NT2/D1 (cell line): ENCODE measurements at regions not wholly inside any gene's neighbourhood (a gene's known extent, or its start where the extent isn't known, plus 50 kb on each side); places are given as distances from the start of the nearest gene placed in this dataset.

Source experiments
- DNase-seq: peaks from one replicate; pipeline ENCODE4 v3.0.0-alpha.2; 2011; ENCODE audit warnings: low read depth, low spot score
- H3K27me3 ChIP-seq: 2 replicates; pipeline ENCODE4 v1.6.0; 2011; ENCODE audit warnings: mild to moderate bottlenecking; ENCODE audit not compliant: insufficient read length, insufficient read depth
- H3K36me3 ChIP-seq: 2 replicates; pipeline ENCODE4 v1.6.1; 2011; ENCODE audit warnings: mild to moderate bottlenecking, low read length, mixed read lengths; ENCODE audit not compliant: insufficient read depth, insufficient read length
- H3K4me1 ChIP-seq: 2 replicates; pipeline ENCODE4 v1.5.1; 2011; ENCODE audit not compliant: insufficient read depth, insufficient read length
- H3K4me3 ChIP-seq: 2 replicates; pipeline ENCODE4 v1.5.1; 2011; ENCODE audit warnings: low read depth; ENCODE audit not compliant: insufficient read length
- H3K9ac ChIP-seq: 2 replicates; pipeline ENCODE4 v1.6.0; 2011; ENCODE audit warnings: low read depth; ENCODE audit not compliant: insufficient read length
- H3K9me3 ChIP-seq: 2 replicates; pipeline ENCODE4 v1.5.1; 2011; ENCODE audit warnings: mild to moderate bottlenecking, low read length; ENCODE audit not compliant: insufficient read depth
- SUZ12 ChIP-seq: IDR thresholded peaks from 2 replicates; pipeline ENCODE4 v1.6.1; 2011; ENCODE audit not compliant: insufficient read length, insufficient read depth; ENCODE audit errors: extremely low read depth
- YY1 ChIP-seq: IDR thresholded peaks from 2 replicates; pipeline ENCODE4 v1.6.1; 2011; ENCODE audit not compliant: insufficient read length, insufficient read depth
- ZNF274 ChIP-seq: IDR thresholded peaks from 2 replicates; pipeline ENCODE4 v1.6.1; 2011; ENCODE audit warnings: mild to moderate bottlenecking, low read depth, low read length

GRCh38 chr18:60007661-60008060 is 107.9 kb downstream of the PMAIP1 start:
- H3K36me3 ChIP-seq: no peaks in the 10 kb centered on the region
- H3K9me3 ChIP-seq: no peaks in the 10 kb centered on the region

GRCh38 chr18:60003610-60004185 is 103.9 kb downstream of the PMAIP1 start:
- no peak overlapping the region for H3K4me3 ChIP-seq
- no peaks in the 10 kb centered on the region for H3K27me3 ChIP-seq
- H3K9me3 ChIP-seq: no peaks in the 10 kb centered on the region
- DNase-seq: no peak
- no peaks in the 10 kb centered on the region for H3K36me3 ChIP-seq
- no peak overlapping the region for H3K9ac ChIP-seq
- H3K4me1 ChIP-seq: no peaks in the 10 kb centered on the region
- TF ChIP-seq SUZ12 (no peak), YY1 (no peak), ZNF274 (no peak)

More at GRCh38 chr18:60007661-60008060, 107.9 kb downstream of the PMAIP1 start:
- DNase-seq: no peak
- TF ChIP-seq ZNF274: no peak
- TF ChIP-seq YY1: no peak
- TF ChIP-seq SUZ12: no peak
- H3K4me1 ChIP-seq: no peaks in the 10 kb centered on the region
- H3K4me3 ChIP-seq: no peak overlapping the region
- H3K27me3 ChIP-seq: no peaks in the 10 kb centered on the region
- H3K9ac ChIP-seq: no peak overlapping the region

- Histone ChIP-seq H3K9me3 (no peaks in the 10 kb centered on the region), H3K36me3 (no peaks in the 10 kb centered on the region), H3K4me1 (no peaks in the 10 kb centered on the region), H3K4me3 (no peak overlapping the region), H3K9ac (no peak overlapping the region), H3K27me3 (no peaks in the 10 kb centered on the region)
- TF ChIP-seq SUZ12 (no peak), ZNF274 (no peak), YY1 (no peak)
- DNase-seq: no peak
Measured at GRCh38 chr18:59996370-59996966, 96.7 kb downstream of the PMAIP1 start.

- no peak for DNase-seq
- Histone ChIP-seq H3K4me3 (no peak overlapping the region), H3K27me3 (no peaks in the 10 kb centered on the region), H3K4me1 (no peaks in the 10 kb centered on the region), H3K36me3 (no peaks in the 10 kb centered on the region), H3K9me3 (no peaks in the 10 kb centered on the region), H3K9ac (no peak overlapping the region)
- no peak for TF ChIP-seq ZNF274
- TF ChIP-seq YY1: no peak
- no peak for TF ChIP-seq SUZ12
Measured at GRCh38 chr18:59994357-59994756, 94.6 kb downstream of the PMAIP1 start.

- no peak for DNase-seq
- no peaks in the 10 kb centered on the region for H3K4me1 ChIP-seq
- no peaks in the 10 kb centered on the region for H3K27me3 ChIP-seq
- no peaks in the 10 kb centered on the region for H3K9me3 ChIP-seq
- no peak overlapping the region for H3K9ac ChIP-seq
- H3K4me3 ChIP-seq: no peak overlapping the region
- TF ChIP-seq SUZ12 (no peak), YY1 (no peak), ZNF274 (no peak)
- no peaks in the 10 kb centered on the region for H3K36me3 ChIP-seq
Measured at GRCh38 chr18:59993560-59993959, 93.8 kb downstream of the PMAIP1 start.

GRCh38 chr18:59990121-59990823 is 90.5 kb downstream of the PMAIP1 start:
- H3K9ac ChIP-seq: no peak overlapping the region
- H3K9me3 ChIP-seq: no peaks in the 10 kb centered on the region
- no peak for TF ChIP-seq YY1
- no peak for TF ChIP-seq SUZ12
- TF ChIP-seq ZNF274: no peak
- DNase-seq: no peak
- no peaks in the 10 kb centered on the region for H3K27me3 ChIP-seq
- H3K4me3 ChIP-seq: no peak overlapping the region
- H3K4me1 ChIP-seq: no peaks in the 10 kb centered on the region
- H3K36me3 ChIP-seq: no peaks in the 10 kb centered on the region

- Histone ChIP-seq H3K4me3 (no peak overlapping the region), H3K9me3 (no peaks in the 10 kb centered on the region), H3K9ac (no peak overlapping the region), H3K4me1 (no peaks in the 10 kb centered on the region), H3K36me3 (no peaks in the 10 kb centered on the region), H3K27me3 (no peaks in the 10 kb centered on the region)
- TF ChIP-seq SUZ12 (no peak), YY1 (no peak), ZNF274 (no peak)
- DNase-seq: peak; percentile 20
Measured at GRCh38 chr18:59988098-59988706, 88.4 kb downstream of the PMAIP1 start.
